BLaER1 (cell line): ENCODE measurements at regions not wholly inside any gene's neighbourhood (a gene's known extent, or its start where the extent isn't known, plus 50 kb on each side); places are given as distances from the start of the nearest gene placed in this dataset.

Experiments used
- H3K27ac ChIP-seq: shearing (Covaris generic); formaldehyde crosslinking; 2 replicates; pipeline ENCODE4 v1.8.1; 2022
- H3K27me3 ChIP-seq: shearing (Covaris generic); formaldehyde crosslinking; 2 replicates; pipeline ENCODE4 v1.8.1; 2022
- H3K36me3 ChIP-seq: shearing (Covaris generic); formaldehyde crosslinking; 2 replicates; pipeline ENCODE4 v1.8.1; 2022
- H3K4me1 ChIP-seq: shearing (Covaris generic); formaldehyde crosslinking; 2 replicates; pipeline ENCODE4 v1.8.1; 2022
- H3K4me2 ChIP-seq: shearing (Covaris generic); formaldehyde crosslinking; 2 replicates; pipeline ENCODE4 v1.8.1; 2022
- H3K4me3 ChIP-seq: shearing (Covaris generic); formaldehyde crosslinking; 2 replicates; pipeline ENCODE4 v1.8.1; 2022
- H3K9ac ChIP-seq: shearing (Covaris generic); formaldehyde crosslinking; 2 replicates; pipeline ENCODE4 v1.8.1; 2022
- H3K9me3 ChIP-seq: shearing (Covaris generic); formaldehyde crosslinking; 2 replicates; pipeline ENCODE4 v1.8.1; 2022
- H4K20me1 ChIP-seq: shearing (Covaris generic); formaldehyde crosslinking; 2 replicates; pipeline ENCODE4 v1.8.1; 2022
- Cebpa-rat ChIP-seq: shearing (Covaris generic); IDR thresholded peaks from 2 replicates; pipeline ENCODE4 v1.8.1; 2022

- Histone ChIP-seq H4K20me1 (no peaks in the 10 kb centered on the region), H3K4me1 (peaks cover 14% of the 10 kb centered on the region), H3K27me3 (no peaks in the 10 kb centered on the region), H3K4me3 (no peak overlapping the region), H3K27ac (no peak overlapping the region), H3K4me2 (no peak overlapping the region), H3K9ac (no peak overlapping the region), H3K36me3 (no peaks in the 10 kb centered on the region), H3K9me3 (no peaks in the 10 kb centered on the region)
- no peak for TF ChIP-seq Cebpa-rat
Measured at GRCh38 chr1:3976821-3977220, 76.7 kb upstream of the C1orf174 start.

- no peaks in the 10 kb centered on the region for H4K20me1 ChIP-seq
- H3K9ac ChIP-seq: no peak overlapping the region
- no peaks in the 10 kb centered on the region for H3K27me3 ChIP-seq
- no peak overlapping the region for H3K27ac ChIP-seq
- H3K4me3 ChIP-seq: no peak overlapping the region
- no peaks in the 10 kb centered on the region for H3K36me3 ChIP-seq
- H3K4me1 ChIP-seq: peaks cover 26% of the 10 kb centered on the region
- H3K4me2 ChIP-seq: no peak overlapping the region
- no peak for TF ChIP-seq Cebpa-rat
- H3K9me3 ChIP-seq: no peaks in the 10 kb centered on the region
Measured at GRCh38 chr1:3978196-3978989, 78.3 kb upstream of the C1orf174 start.

- no peaks in the 10 kb centered on the region for H3K27me3 ChIP-seq
- H3K36me3 ChIP-seq: no peaks in the 10 kb centered on the region
- H3K9me3 ChIP-seq: no peaks in the 10 kb centered on the region
- H3K27ac ChIP-seq: no peak overlapping the region
- H4K20me1 ChIP-seq: no peaks in the 10 kb centered on the region
- H3K4me1 ChIP-seq: peaks cover 32% of the 10 kb centered on the region
- H3K4me3 ChIP-seq: no peak overlapping the region
- no peak for TF ChIP-seq Cebpa-rat
- no peak overlapping the region for H3K9ac ChIP-seq
- no peak overlapping the region for H3K4me2 ChIP-seq
Measured at GRCh38 chr1:3978990-3979325, 78.9 kb upstream of the C1orf174 start.

- Histone ChIP-seq H4K20me1 (no peaks in the 10 kb centered on the region), H3K27ac (no peak overlapping the region), H3K4me2 (peak overlapping the region; percentile 85), H3K36me3 (no peaks in the 10 kb centered on the region), H3K9me3 (no peaks in the 10 kb centered on the region), H3K9ac (no peak overlapping the region), H3K27me3 (no peaks in the 10 kb centered on the region), H3K4me3 (no peak overlapping the region), H3K4me1 (peaks cover 45% of the 10 kb centered on the region)
- no peak for TF ChIP-seq Cebpa-rat
Measured at GRCh38 chr1:3981261-3981660, 81.2 kb upstream of the C1orf174 start.

GRCh38 chr1:3981746-3982505 lies 81.9 kb upstream of the C1orf174 start:
- peak overlapping the region; percentile 85 for H3K4me2 ChIP-seq
- no peak overlapping the region for H3K9ac ChIP-seq
- TF ChIP-seq Cebpa-rat: no peak
- peaks cover 45% of the 10 kb centered on the region for H3K4me1 ChIP-seq
- H3K9me3 ChIP-seq: no peaks in the 10 kb centered on the region
- H3K36me3 ChIP-seq: no peaks in the 10 kb centered on the region
- no peaks in the 10 kb centered on the region for H4K20me1 ChIP-seq
- peak overlapping the region; percentile 28; the same call in 1 of the 2 replicates for H3K27ac ChIP-seq
- H3K4me3 ChIP-seq: 0 out of 2 replicates have a peak overlapping the region, but pooled peaks have one; percentile 8
- H3K27me3 ChIP-seq: no peaks in the 10 kb centered on the region

GRCh38 chr1:3983181-3983580 lies 83.1 kb upstream of the C1orf174 start:
- Histone ChIP-seq H4K20me1 (no peaks in the 10 kb centered on the region), H3K4me3 (no peak overlapping the region), H3K4me2 (peak overlapping the region; percentile 85), H3K27me3 (no peaks in the 10 kb centered on the region), H3K9me3 (no peaks in the 10 kb centered on the region), H3K27ac (no peak overlapping the region), H3K36me3 (no peaks in the 10 kb centered on the region), H3K9ac (no peak overlapping the region), H3K4me1 (peaks cover 45% of the 10 kb centered on the region)
- no peak for TF ChIP-seq Cebpa-rat

GRCh38 chr1:3984586-3984985 lies 84.5 kb upstream of the C1orf174 start:
- no peak overlapping the region for H3K27ac ChIP-seq
- TF ChIP-seq Cebpa-rat: no peak
- H3K9me3 ChIP-seq: no peaks in the 10 kb centered on the region
- H3K9ac ChIP-seq: peak overlapping the region; percentile 40; the same call in 1 of the 2 replicates
- H4K20me1 ChIP-seq: no peaks in the 10 kb centered on the region
- H3K36me3 ChIP-seq: no peaks in the 10 kb centered on the region
- H3K4me2 ChIP-seq: peak overlapping the region; percentile 85
- H3K4me1 ChIP-seq: peaks cover 45% of the 10 kb centered on the region
- H3K27me3 ChIP-seq: no peaks in the 10 kb centered on the region
- H3K4me3 ChIP-seq: no peak overlapping the region

GRCh38 chr1:3986686-3987218 lies 86.7 kb upstream of the C1orf174 start:
- Histone ChIP-seq H3K4me1 (peaks cover 35% of the 10 kb centered on the region), H3K9me3 (peaks cover 4% of the 10 kb centered on the region), H3K9ac (no peak overlapping the region), H3K4me2 (no peak overlapping the region), H3K27ac (no peak overlapping the region), H3K36me3 (no peaks in the 10 kb centered on the region), H4K20me1 (no peaks in the 10 kb centered on the region), H3K4me3 (no peak overlapping the region), H3K27me3 (no peaks in the 10 kb centered on the region)
- no peak for TF ChIP-seq Cebpa-rat

GRCh38 chr1:3987669-3988235 lies 87.7 kb upstream of the C1orf174 start:
- Histone ChIP-seq H3K27me3 (no peaks in the 10 kb centered on the region), H3K9me3 (peaks cover 4% of the 10 kb centered on the region)

GRCh38 chr1:3988431-3988830 lies 88.4 kb upstream of the C1orf174 start:
- Histone ChIP-seq H3K36me3 (no peaks in the 10 kb centered on the region), H3K27me3 (no peaks in the 10 kb centered on the region), H4K20me1 (no peaks in the 10 kb centered on the region), H3K27ac (no peak overlapping the region), H3K4me1 (peaks cover 18% of the 10 kb centered on the region), H3K9me3 (peaks cover 4% of the 10 kb centered on the region), H3K9ac (no peak overlapping the region), H3K4me3 (no peak overlapping the region), H3K4me2 (no peak overlapping the region)
- no peak for TF ChIP-seq Cebpa-rat

More at GRCh38 chr1:3987669-3988235, 87.7 kb upstream of the C1orf174 start:
- Histone ChIP-seq H3K4me3 (no peak overlapping the region), H3K36me3 (no peaks in the 10 kb centered on the region), H4K20me1 (no peaks in the 10 kb centered on the region), H3K4me2 (no peak overlapping the region), H3K9ac (no peak overlapping the region), H3K4me1 (peaks cover 25% of the 10 kb centered on the region), H3K27ac (no peak overlapping the region)
- no peak for TF ChIP-seq Cebpa-rat
